MM.1S (cell line): ENCODE measurements at regions not wholly inside any gene's neighbourhood (a gene's known extent, or its start where the extent isn't known, plus 50 kb on each side); places are given as distances from the start of the nearest gene placed in this dataset.

Source experiments
- DNase-seq: peaks from one replicate; pipeline ENCODE4 v3.0.0-alpha.2; 2015
- H2AFZ ChIP-seq: fragments of 300-600 bp; sonication (generic); 2 replicates; pipeline ENCODE4 v1.6.0; 2016; ENCODE audit warnings: antibody characterized with exemption, low read length
- H3F3A ChIP-seq: fragments of 300-600 bp; sonication (generic); 2 replicates; pipeline ENCODE4 v1.6.1; 2016; ENCODE audit warnings: mild to moderate bottlenecking, antibody characterized with exemption, low read length, moderate library complexity, mixed read lengths; ENCODE audit not compliant: insufficient read depth
- H3K27ac ChIP-seq: fragments of 300-600 bp; sonication (generic); 2 replicates; pipeline ENCODE4 v1.5.1; 2016; ENCODE audit warnings: mild to moderate bottlenecking, low read length
- H3K27me3 ChIP-seq: fragments of 300-600 bp; sonication (generic); replicated peaks from 2 replicates; pipeline ENCODE4 v1.6.0; 2016; ENCODE audit warnings: low read length; ENCODE audit not compliant: insufficient read depth
- H3K36me3 ChIP-seq: fragments of 300-600 bp; sonication (generic); replicated peaks from 2 replicates; pipeline ENCODE4 v1.6.1; 2016; ENCODE audit warnings: mild to moderate bottlenecking, low read length, mixed read lengths; ENCODE audit not compliant: insufficient read depth
- H3K4me1 ChIP-seq: fragments of 300-600 bp; sonication (generic); 2 replicates; pipeline ENCODE4 v1.6.1; 2016; ENCODE audit warnings: low read length, mixed read lengths
- H3K4me2 ChIP-seq: fragments of 300-600 bp; sonication (generic); 2 replicates; pipeline ENCODE4 v1.6.0; 2016; ENCODE audit warnings: low read depth, low read length
- H3K4me3 ChIP-seq: fragments of 300-600 bp; sonication (generic); 2 replicates; pipeline ENCODE4 v1.5.1; 2016; ENCODE audit warnings: low read length, mixed read lengths
- H3K79me2 ChIP-seq: fragments of 300-600 bp; sonication (generic); 2 replicates; pipeline ENCODE4 v1.6.1; 2016; ENCODE audit warnings: mixed run types, low read length, mixed read lengths
- H3K9ac ChIP-seq: fragments of 300-600 bp; sonication (generic); 2 replicates; pipeline ENCODE4 v1.6.1; 2016; ENCODE audit warnings: low read length, mixed read lengths
- H3K9me2 ChIP-seq: fragments of 300-600 bp; sonication (generic); replicated peaks from 2 replicates; pipeline ENCODE4 v1.6.1; 2016; ENCODE audit warnings: mild to moderate bottlenecking, low read length, mixed read lengths; ENCODE audit not compliant: insufficient read depth
- H3K9me3 ChIP-seq: fragments of 300-600 bp; sonication (generic); replicated peaks from 2 replicates; pipeline ENCODE4 v1.6.1; 2016; ENCODE audit warnings: mild to moderate bottlenecking, low read length, mixed read lengths; ENCODE audit not compliant: insufficient read depth
- H4K20me1 ChIP-seq: fragments of 300-600 bp; sonication (generic); 2 replicates; pipeline ENCODE4 v1.6.1; 2016; ENCODE audit warnings: mild to moderate bottlenecking, low read length, moderate library complexity, mixed read lengths; ENCODE audit not compliant: insufficient read depth
- CTCF ChIP-seq: fragments of 300-600 bp; sonication (generic); IDR thresholded peaks from 2 replicates; pipeline ENCODE4 v1.5.1; 2016; ENCODE audit warnings: antibody characterized with exemption, low read length, mixed read lengths
- EZH2 ChIP-seq: fragments of 300-600 bp; sonication (generic); optimal IDR thresholded peaks from 2 replicates; pipeline ENCODE3; 2017; ENCODE audit warnings: low read depth, mild to moderate bottlenecking, antibody characterized with exemption, low read length, mixed read lengths
- EZH2phosphoT487 ChIP-seq: fragments of 300-600 bp; sonication (generic); IDR thresholded peaks from 2 replicates; pipeline ENCODE4 v1.6.1; 2018; ENCODE audit warnings: antibody characterized with exemption, low read length

DNA sequence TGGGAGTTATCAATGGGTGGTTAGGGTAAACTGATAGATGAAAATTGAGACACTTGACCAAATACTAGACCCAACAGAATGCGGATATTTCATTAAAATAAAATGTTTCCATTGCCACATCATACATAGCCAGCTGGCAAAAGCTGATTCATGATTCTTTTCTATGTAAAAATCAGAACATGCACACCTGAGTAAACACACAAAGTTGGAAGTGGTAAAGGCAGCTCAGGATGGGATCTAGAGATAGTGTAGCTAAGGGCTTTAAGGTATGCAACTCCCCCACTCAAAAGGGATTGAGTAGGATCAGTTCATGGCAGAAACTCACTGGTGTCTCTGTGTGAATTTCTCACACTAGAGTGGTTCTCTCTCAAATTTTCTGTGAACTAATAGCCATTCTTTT, 541.1 kb upstream of the GRAMD2B start:
- no peak overlapping the region for H3K4me2 ChIP-seq
- H3K79me2 ChIP-seq, result no peaks in the 10 kb centered on the region
- no peak for TF ChIP-seq EZH2phosphoT487
- TF ChIP-seq CTCF, result no peak
- TF ChIP-seq EZH2, result no peak
- no peak overlapping the region for H3K9ac ChIP-seq
- no peaks in the 10 kb centered on the region; the same call in 1 of the 2 replicates for H3K9me3 ChIP-seq
- no peaks in the 10 kb centered on the region for H3K4me1 ChIP-seq
- no peak overlapping the region for H3K27ac ChIP-seq
- no peaks in the 10 kb centered on the region for H3K9me2 ChIP-seq
- H3K4me3 ChIP-seq, result no peak overlapping the region
- no peaks in the 10 kb centered on the region for H3K27me3 ChIP-seq
- no peaks in the 10 kb centered on the region for H4K20me1 ChIP-seq
- H3K36me3 ChIP-seq, result no peaks in the 10 kb centered on the region
- no peak overlapping the region for H2AFZ ChIP-seq
- no peak for DNase-seq
- H3F3A ChIP-seq, result no peaks in the 10 kb centered on the region

GRCh38 chr5:125883223-125883622, 540.0 kb upstream of the GRAMD2B start:
- H4K20me1 ChIP-seq, result no peaks in the 10 kb centered on the region
- no peaks in the 10 kb centered on the region for H3K36me3 ChIP-seq
- H3K9me2 ChIP-seq, result no peaks in the 10 kb centered on the region
- no peak overlapping the region for H3K4me3 ChIP-seq
- no peaks in the 10 kb centered on the region for H3K27me3 ChIP-seq
- H3K4me1 ChIP-seq, result no peaks in the 10 kb centered on the region
- H3K27ac ChIP-seq, result no peak overlapping the region
- H3K9ac ChIP-seq, result no peak overlapping the region
- DNase-seq, result no peak
- TF ChIP-seq EZH2phosphoT487, result no peak
- no peak for TF ChIP-seq CTCF
- no peak for TF ChIP-seq EZH2
- no peaks in the 10 kb centered on the region; the same call in 1 of the 2 replicates for H3K9me3 ChIP-seq
- no peaks in the 10 kb centered on the region for H3K79me2 ChIP-seq
- H2AFZ ChIP-seq, result no peak overlapping the region
- H3K4me2 ChIP-seq, result no peak overlapping the region
- no peaks in the 10 kb centered on the region for H3F3A ChIP-seq

GRCh38 chr5:125888358-125888757, 534.9 kb upstream of the GRAMD2B start:
- no peak overlapping the region for H3K4me2 ChIP-seq
- H3K79me2 ChIP-seq, result no peaks in the 10 kb centered on the region
- no peak overlapping the region for H3K4me3 ChIP-seq
- H3K9me3 ChIP-seq, result no peaks in the 10 kb centered on the region
- no peaks in the 10 kb centered on the region for H4K20me1 ChIP-seq
- no peak overlapping the region for H3K27ac ChIP-seq
- no peaks in the 10 kb centered on the region for H3K27me3 ChIP-seq
- no peaks in the 10 kb centered on the region for H3K36me3 ChIP-seq
- H3K4me1 ChIP-seq, result no peaks in the 10 kb centered on the region
- no peaks in the 10 kb centered on the region for H3F3A ChIP-seq
- no peak overlapping the region for H3K9ac ChIP-seq
- no peak for TF ChIP-seq CTCF
- TF ChIP-seq EZH2phosphoT487, result no peak
- TF ChIP-seq EZH2, result no peak
- no peak for DNase-seq
- H3K9me2 ChIP-seq, result no peaks in the 10 kb centered on the region
- H2AFZ ChIP-seq, result no peak overlapping the region
